M059J (cell line): ENCODE measurements at regions not wholly inside any gene's neighbourhood (a gene's known extent, or its start where the extent isn't known, plus 50 kb on each side); places are given as distances from the start of the nearest gene placed in this dataset.

Experiments used
- DNase-seq: peaks from one replicate; pipeline ENCODE4 v3.0.0-alpha.2; 2012; ENCODE audit warnings: low read depth

DNA sequence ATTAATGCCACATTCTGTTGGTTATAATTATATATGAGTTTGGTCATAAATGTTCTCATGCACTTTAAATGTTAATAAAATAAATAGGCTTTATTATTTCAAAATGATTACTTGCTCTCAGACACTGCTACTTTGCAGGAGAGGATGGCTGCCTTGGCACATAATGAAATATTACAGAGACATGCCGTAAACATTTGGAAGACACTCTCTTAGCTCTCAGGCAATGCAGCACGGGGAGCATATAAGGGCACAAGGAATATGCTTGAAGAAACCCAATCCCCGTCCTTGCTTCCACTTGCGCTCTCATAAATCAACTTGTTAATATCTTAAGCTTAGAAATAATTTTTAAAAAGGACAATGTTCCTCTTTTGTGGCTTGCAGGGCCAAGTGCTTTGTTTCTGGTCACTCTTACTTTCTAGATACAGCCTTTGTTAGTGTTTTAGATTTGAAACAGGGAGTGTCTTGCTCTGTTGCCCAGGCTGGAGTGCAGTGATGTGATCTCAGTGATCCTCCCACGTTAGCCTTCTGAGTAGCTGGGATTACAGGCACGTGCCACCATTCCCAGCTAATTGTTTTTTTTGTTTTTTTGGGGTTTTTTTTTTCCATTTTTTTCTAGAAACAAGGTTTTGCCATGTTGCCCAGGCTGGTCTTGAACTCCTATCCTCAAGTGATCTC lies 445.0 kb downstream of the SPRY1 start:
- no peak for DNase-seq

DNA sequence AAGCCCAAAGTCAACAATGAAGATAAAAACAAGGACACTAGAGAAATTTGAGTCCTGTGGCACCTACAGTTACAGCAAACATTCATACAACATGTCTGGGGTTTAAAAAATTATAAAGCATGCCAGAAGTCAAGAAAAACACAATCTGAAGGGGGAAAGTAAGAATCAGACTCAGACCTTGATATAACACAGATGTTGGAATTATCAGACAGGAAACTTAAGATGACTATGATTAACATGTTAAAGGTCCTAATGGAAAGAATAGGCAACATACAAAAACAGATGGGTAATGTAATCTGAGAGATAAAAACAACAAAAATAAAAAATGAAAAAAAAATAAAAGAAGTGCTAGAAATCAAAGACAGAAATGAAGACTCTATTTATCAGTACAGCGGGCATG lies 446.5 kb downstream of the SPRY1 start:
- no peak for DNase-seq

GRCh38 chr4:123844374-123844773 lies 447.8 kb downstream of the SPRY1 start:
- no peak for DNase-seq

DNA sequence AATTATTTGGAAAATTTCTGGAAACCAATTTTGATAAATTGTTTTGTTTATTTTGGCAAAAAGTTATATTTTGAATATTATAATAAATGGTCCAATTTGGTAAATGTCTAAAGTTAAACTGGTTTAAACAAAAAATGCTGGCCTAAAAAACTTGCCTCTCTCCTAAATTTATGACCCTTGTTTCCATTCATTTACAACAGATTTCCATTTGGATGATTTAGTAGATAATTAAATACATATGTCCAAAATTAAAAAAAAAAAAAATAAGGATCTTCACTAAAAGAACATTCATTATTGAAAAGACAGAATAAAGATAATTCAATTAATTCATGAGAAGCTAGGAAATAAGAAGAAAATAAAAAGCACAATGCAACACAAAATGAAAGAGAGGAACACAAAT lies 449.5 kb downstream of the SPRY1 start:
- DNase-seq: no peak

DNA sequence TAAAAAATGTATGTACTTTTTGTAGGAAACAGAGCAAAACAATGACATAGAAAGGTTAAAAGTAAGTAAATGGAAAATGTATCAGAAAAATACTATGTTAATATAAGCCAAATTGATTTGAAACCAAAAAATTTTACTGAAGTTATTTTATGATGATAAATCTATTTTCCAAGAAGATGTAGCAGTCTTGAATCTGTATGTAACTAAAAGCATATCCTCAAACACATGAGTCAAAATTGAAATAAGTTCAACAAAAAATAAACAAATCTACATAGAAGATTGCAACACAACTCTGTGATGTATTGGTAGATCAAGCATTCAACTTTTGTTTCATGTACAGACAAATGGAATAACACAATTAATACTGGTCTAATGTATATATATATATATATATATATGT lies 450.0 kb downstream of the SPRY1 start:
- no peak for DNase-seq

DNA sequence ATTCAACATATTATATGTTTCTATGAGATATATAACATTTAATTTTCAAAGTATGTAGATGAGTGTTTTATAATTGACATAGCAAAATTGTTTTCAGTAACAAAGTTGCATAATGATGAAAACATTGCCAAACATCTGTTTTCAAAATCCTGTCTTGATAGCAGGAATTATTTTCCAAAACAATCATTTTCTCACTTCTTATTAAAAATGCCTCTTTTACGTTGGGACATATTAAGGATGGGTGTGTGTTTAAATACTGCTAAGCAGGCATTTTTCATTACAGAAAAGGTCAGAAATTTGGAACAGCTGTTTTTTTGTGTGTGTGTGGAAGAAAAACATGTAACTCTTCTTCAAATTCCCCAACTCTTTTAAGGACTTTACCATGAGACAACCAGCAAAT lies 452.0 kb downstream of the SPRY1 start:
- no peak for DNase-seq

DNA sequence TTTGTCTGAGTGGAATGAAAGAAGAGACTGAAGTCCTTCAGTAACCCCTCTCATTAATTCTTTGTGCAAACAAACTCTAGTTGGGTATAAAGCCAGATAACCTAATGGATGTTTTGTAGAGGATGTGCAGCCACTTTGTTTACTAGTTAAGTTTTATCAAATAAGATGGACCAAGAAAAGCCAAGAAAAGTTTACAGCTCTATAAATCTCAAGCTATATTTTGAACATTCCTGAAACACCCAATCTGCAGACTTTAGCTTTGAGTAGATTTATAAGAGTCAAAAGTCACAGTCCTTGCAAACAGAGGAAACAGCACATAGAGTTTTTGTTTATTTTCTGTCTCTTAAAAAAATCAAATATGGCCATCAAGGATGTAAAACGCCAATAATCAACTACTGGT lies 452.9 kb downstream of the SPRY1 start:
- no peak for DNase-seq

- DNase-seq: no peak
Measured at GRCh38 chr4:123851521-123851920, 454.9 kb downstream of the SPRY1 start.

DNA sequence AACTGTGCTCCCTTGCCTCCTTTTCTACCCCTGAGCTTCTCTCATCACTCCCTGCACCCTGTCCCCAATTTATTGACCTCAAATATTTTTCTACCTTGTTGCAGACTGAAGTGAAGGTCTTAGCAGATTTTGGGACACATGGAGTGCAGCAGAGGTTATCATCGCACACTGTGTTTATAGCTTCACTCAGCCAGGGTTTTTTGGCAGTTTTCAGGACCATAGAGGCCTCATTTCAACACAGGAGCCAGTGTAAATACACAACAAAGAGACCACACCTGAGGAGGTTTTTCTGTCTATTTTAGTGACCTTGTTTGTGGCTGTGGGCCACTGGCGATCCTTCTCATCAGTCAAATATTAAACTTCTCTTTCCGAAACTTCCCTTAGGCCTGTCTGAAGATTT lies 457.1 kb downstream of the SPRY1 start:
- no peak for DNase-seq

GRCh38 chr4:123856689-123857545 lies 460.3 kb downstream of the SPRY1 start:
- peak; percentile 23 for DNase-seq

DNA sequence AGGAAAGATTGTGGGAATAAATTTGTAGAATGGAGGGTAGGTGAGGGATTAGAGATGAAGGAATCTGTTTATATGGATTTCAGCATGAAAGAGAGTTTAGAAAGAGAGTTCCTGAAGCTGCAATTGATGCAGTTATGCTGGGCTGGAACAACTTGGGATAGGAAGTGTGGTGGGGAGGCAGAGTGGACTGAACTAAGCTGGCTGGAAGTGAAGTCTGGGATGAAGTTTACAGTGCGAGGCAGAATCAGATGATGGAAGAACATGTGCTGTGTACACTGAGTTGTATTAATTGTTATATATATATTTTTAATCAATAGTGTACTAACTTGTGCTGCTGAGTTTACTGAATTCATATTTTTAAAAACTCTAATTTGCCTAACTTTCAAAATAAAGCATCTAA lies 461.9 kb downstream of the SPRY1 start:
- no peak for DNase-seq

DNA sequence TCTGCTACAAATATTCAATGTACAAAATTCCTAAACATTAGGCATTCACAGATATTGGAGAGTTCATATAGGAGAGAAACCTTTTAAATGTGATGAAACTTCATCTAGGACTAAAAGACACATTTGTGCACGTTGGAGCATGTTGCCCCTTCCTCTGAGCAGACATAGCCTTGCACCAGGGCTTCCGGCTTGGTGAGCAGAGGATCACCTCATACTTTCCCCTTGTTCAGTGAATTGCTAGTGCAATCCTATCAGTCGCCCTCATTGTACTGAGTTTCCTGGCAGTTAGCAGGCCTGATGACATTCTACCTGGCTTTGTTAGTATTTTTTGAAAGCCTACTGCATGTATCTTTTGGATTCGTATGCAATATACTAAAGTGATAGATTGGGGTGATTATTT lies 466.2 kb downstream of the SPRY1 start:
- no peak for DNase-seq

DNA sequence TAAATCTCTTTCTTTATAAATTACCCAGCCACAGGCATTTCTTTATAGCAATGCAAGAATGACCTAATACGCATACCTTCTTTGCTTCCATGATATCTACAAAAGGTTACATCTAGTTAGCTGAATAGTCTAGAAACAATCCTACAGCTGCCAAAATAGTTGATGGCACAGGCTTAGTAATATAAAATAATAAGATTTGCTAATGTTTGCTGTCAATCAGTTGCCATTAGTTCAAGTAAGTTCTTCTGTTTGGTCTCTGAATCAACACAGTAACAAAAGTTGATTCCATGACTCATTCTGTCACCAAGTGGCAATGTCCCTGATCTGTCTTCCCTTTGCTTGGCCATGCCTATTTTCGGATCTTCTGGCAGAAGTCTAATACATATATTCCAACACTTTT lies 470.2 kb downstream of the SPRY1 start:
- DNase-seq: peak; percentile 10

DNA sequence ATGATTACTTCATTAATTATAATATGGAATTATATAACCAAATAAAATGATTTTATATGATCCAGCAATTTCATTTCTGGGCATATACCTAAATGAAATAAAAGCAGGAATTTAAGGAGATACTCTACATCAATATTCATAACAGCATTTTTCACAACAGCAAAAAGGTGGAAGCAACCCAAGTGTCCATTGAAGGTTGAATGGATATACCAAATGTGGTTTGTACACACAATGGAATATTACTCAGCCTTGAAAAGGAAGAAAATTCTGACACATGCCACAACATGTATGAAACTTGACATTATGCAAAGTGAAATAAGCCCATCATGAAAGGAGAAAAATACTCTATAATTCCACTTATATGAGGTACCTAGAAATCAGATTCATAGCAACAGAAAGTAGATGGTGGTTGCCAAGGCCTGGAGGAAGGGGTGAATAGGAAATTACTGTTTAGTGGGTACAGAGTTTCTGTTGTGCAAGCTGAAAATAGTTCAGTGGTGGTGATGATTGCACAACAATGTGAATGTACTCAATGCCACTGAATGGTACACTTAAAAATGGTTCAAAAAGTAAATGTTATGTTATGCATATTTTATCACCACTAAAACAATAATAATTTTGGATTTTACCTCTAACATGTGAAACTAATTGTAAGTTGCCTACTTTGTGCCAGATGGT lies 471.5 kb downstream of the SPRY1 start:
- DNase-seq: no peak

DNA sequence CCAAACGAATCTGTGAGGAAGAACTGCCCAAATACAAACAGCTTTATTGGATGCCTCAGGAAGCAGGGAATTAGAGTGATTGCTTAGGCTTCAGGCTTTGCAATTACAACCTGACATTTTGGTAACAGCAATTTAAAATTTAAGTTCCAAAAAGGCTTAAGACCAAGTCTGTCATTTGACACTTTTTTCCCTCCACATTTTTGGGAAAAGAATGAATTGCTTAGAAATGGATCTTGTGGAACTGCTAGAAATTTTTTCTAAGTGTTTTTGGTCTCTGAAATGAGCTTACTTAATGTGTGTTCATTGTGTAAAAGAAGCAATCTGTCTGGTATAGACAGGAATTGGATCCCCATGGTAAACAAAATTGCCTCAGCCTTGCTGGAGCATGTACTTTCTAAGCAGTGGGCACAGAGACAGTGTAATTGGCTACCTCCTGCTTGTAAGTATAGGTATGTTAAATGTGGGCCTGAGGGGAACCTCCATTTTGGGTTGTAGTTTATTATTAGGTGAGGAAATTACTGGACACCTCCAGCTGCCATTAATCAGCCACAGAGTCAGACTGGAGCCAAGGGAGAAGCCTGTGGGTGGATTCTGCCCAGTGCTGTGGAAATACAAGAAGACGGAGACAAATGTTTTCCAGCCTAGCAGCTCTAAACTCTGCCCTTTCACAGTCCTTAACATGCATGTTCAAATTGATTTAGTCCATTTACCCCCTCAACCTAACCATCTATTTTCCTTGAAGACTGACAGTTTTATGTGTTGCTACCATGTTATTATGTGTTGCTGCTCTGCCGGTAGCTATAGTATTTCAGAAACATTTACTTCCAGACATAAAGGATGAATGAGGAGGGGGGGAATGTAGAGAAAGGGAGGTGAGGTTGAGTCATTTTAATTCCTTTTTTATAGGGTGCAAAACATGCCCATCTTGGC lies 473.0 kb downstream of the SPRY1 start:
- no peak for DNase-seq

GRCh38 chr4:123870216-123870876 lies 473.8 kb downstream of the SPRY1 start:
- DNase-seq: no peak

- DNase-seq: no peak
Measured at GRCh38 chr4:123871341-123871740, 474.7 kb downstream of the SPRY1 start.

- DNase-seq: no peak
Measured at GRCh38 chr4:123874063-123874462, 477.5 kb downstream of the SPRY1 start.

DNA sequence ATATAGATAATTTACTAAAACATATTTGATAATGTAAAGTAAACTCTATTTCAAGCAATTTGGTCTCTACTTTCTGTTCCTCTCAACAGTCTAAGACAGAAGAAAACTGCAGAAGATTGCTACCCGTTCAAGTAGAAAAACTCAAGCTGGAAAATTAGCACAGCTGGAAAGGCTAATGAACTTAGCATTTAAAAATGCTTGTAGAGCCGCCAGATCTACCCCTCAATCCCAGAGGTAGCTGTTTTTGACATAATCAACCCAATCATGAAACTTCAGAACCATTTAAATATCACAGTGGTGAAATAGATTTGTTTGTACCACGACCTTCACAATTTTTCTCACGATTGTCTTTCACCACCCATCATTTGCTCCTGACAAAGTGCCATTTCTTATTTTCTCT lies 479.5 kb downstream of the SPRY1 start:
- no peak for DNase-seq

GRCh38 chr4:123876671-123877101 lies 480.1 kb downstream of the SPRY1 start:
- no peak for DNase-seq

DNA sequence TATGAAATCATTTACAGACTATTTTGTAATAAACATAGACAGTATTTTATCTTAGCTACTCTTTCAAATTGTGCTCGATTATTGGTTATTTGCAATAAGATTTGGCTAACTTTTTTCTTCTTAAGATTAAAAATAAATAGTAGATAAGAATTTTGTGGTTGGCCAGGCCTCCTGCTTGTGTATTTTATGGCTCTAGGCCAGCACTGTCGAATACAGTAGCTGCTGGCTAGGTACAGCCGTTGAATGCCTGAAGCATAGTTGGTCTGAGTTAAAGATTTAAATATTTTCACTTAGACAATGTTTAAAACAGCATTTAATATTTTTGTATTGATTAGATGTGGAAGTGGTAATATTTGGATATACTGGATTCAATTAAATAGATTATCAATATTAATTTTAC lies 481.0 kb downstream of the SPRY1 start:
- DNase-seq: peak; percentile 24
